ENCODE measurements at regions not wholly inside any gene's neighbourhood (a gene's known extent, or its start where the extent isn't known, plus 50 kb on each side); places are given as distances from the start of the nearest gene placed in this dataset.

- WGBS, 2 experiments (ENCODE audit: insufficient coverage in 2 of 2), result 80 to 97% methylated on average over 2 of the region's 2 CpGs
- no peak overlapping the region for H3K4me3 ChIP-seq (ENCODE audit: extremely low read depth, insufficient read depth, low read length, poor library complexity, severe bottlenecking)
- peaks cover 13% of the 10 kb centered on the region for H3K4me1 ChIP-seq (ENCODE audit: control insufficient read depth, insufficient read depth, low read length, poor library complexity, severe bottlenecking)
- H3K36me3 ChIP-seq (ENCODE audit: control insufficient read depth, insufficient read depth, low read length), result no peaks in the 10 kb centered on the region
- no peaks in the 10 kb centered on the region for H3K9me3 ChIP-seq (ENCODE audit: control insufficient read depth, low read length)
- H3K27ac ChIP-seq (ENCODE audit: low read depth, low read length, severe bottlenecking), result no peak overlapping the region
These were observed 158.2 kb downstream of the MACROH2A1 start for GRCh38 chr5:135240781-135241360.

GRCh38 chr5:135240283-135240633 lies 158.8 kb downstream of the MACROH2A1 start:
- 100% methylated on average over 1 of the region's 3 CpGs; no CpG with 5 or more reads in 1 of the 2 experiments for WGBS, 2 experiments (ENCODE audit: insufficient coverage in 2 of 2)

GRCh38 chr5:135239453-135240282 lies 159.4 kb downstream of the MACROH2A1 start:
- Histone ChIP-seq H3K27ac (ENCODE audit: low read depth, low read length, severe bottlenecking) (no peak overlapping the region), H3K4me3 (ENCODE audit: extremely low read depth, insufficient read depth, low read length, poor library complexity, severe bottlenecking) (no peak overlapping the region), H3K9me3 (ENCODE audit: control insufficient read depth, low read length) (no peaks in the 10 kb centered on the region), H3K36me3 (ENCODE audit: control insufficient read depth, insufficient read depth, low read length) (no peaks in the 10 kb centered on the region), H3K4me1 (ENCODE audit: control insufficient read depth, insufficient read depth, low read length, poor library complexity, severe bottlenecking) (peaks cover 6% of the 10 kb centered on the region)
- 84 to 90% methylated on average over 7 to 9 of the region's 11 CpGs for WGBS, 2 experiments (ENCODE audit: insufficient coverage in 2 of 2)

More at GRCh38 chr5:135240283-135240633, 158.8 kb downstream of the MACROH2A1 start:
- H3K4me1 ChIP-seq (ENCODE audit: control insufficient read depth, insufficient read depth, low read length, poor library complexity, severe bottlenecking), result peaks cover 6% of the 10 kb centered on the region
- H3K9me3 ChIP-seq (ENCODE audit: control insufficient read depth, low read length), result no peaks in the 10 kb centered on the region
- H3K36me3 ChIP-seq (ENCODE audit: control insufficient read depth, insufficient read depth, low read length), result no peaks in the 10 kb centered on the region
- no peak overlapping the region for H3K27ac ChIP-seq (ENCODE audit: low read depth, low read length, severe bottlenecking)
- H3K4me3 ChIP-seq (ENCODE audit: extremely low read depth, insufficient read depth, low read length, poor library complexity, severe bottlenecking), result no peak overlapping the region

- Histone ChIP-seq H3K4me3 (ENCODE audit: extremely low read depth, insufficient read depth, low read length, poor library complexity, severe bottlenecking) (no peak overlapping the region), H3K36me3 (ENCODE audit: control insufficient read depth, insufficient read depth, low read length) (no peaks in the 10 kb centered on the region), H3K9me3 (ENCODE audit: control insufficient read depth, low read length) (no peaks in the 10 kb centered on the region), H3K4me1 (ENCODE audit: control insufficient read depth, insufficient read depth, low read length, poor library complexity, severe bottlenecking) (peaks cover 6% of the 10 kb centered on the region), H3K27ac (ENCODE audit: low read depth, low read length, severe bottlenecking) (no peak overlapping the region)
- 87 to 89% methylated on average over 10 of the region's 11 CpGs for WGBS, 2 experiments (ENCODE audit: insufficient coverage in 2 of 2)
These were observed 160.2 kb downstream of the MACROH2A1 start for GRCh38 chr5:135238622-135239452.

GRCh38 chr5:135237748-135238103 lies 161.3 kb downstream of the MACROH2A1 start:
- Histone ChIP-seq H3K27ac (ENCODE audit: low read depth, low read length, severe bottlenecking) (no peak overlapping the region), H3K36me3 (ENCODE audit: control insufficient read depth, insufficient read depth, low read length) (no peaks in the 10 kb centered on the region), H3K4me3 (ENCODE audit: extremely low read depth, insufficient read depth, low read length, poor library complexity, severe bottlenecking) (no peak overlapping the region), H3K9me3 (ENCODE audit: control insufficient read depth, low read length) (no peaks in the 10 kb centered on the region), H3K4me1 (ENCODE audit: control insufficient read depth, insufficient read depth, low read length, poor library complexity, severe bottlenecking) (peaks cover 6% of the 10 kb centered on the region)
- WGBS, 2 experiments (ENCODE audit: insufficient coverage in 2 of 2), result 90 to 94% methylated on average over 9 of the region's 9 CpGs

GRCh38 chr5:135236908-135237747 lies 161.9 kb downstream of the MACROH2A1 start:
- no peaks in the 10 kb centered on the region for H3K36me3 ChIP-seq (ENCODE audit: control insufficient read depth, insufficient read depth, low read length)
- no peaks in the 10 kb centered on the region for H3K9me3 ChIP-seq (ENCODE audit: control insufficient read depth, low read length)
- no peak overlapping the region for H3K27ac ChIP-seq (ENCODE audit: low read depth, low read length, severe bottlenecking)
- 93 to 95% methylated on average over 3 to 7 of the region's 9 CpGs for WGBS, 2 experiments (ENCODE audit: insufficient coverage in 2 of 2)
- peaks cover 6% of the 10 kb centered on the region for H3K4me1 ChIP-seq (ENCODE audit: control insufficient read depth, insufficient read depth, low read length, poor library complexity, severe bottlenecking)
- H3K4me3 ChIP-seq (ENCODE audit: extremely low read depth, insufficient read depth, low read length, poor library complexity, severe bottlenecking), result no peak overlapping the region

GRCh38 chr5:135236228-135236907 lies 162.7 kb downstream of the MACROH2A1 start:
- Histone ChIP-seq H3K36me3 (ENCODE audit: control insufficient read depth, insufficient read depth, low read length) (no peaks in the 10 kb centered on the region), H3K4me1 (ENCODE audit: control insufficient read depth, insufficient read depth, low read length, poor library complexity, severe bottlenecking) (peaks cover 6% of the 10 kb centered on the region), H3K4me3 (ENCODE audit: extremely low read depth, insufficient read depth, low read length, poor library complexity, severe bottlenecking) (no peak overlapping the region), H3K9me3 (ENCODE audit: control insufficient read depth, low read length) (no peaks in the 10 kb centered on the region), H3K27ac (ENCODE audit: low read depth, low read length, severe bottlenecking) (no peak overlapping the region)
- WGBS, 2 experiments (ENCODE audit: insufficient coverage in 2 of 2), result 92 to 95% methylated on average over 6 to 7 of the region's 11 CpGs

- WGBS, 2 experiments (ENCODE audit: insufficient coverage in 2 of 2), result 89 to 94% methylated on average over 7 to 8 of the region's 9 CpGs
- H3K4me3 ChIP-seq (ENCODE audit: extremely low read depth, insufficient read depth, low read length, poor library complexity, severe bottlenecking), result no peak overlapping the region
These were observed 163.3 kb downstream of the MACROH2A1 start for GRCh38 chr5:135235551-135236227.

GRCh38 chr5:135234666-135235401 lies 164.2 kb downstream of the MACROH2A1 start:
- WGBS, 2 experiments (ENCODE audit: insufficient coverage in 2 of 2), result 93 to 100% methylated on average over 1 to 2 of the region's 9 CpGs
- Histone ChIP-seq H3K27ac (ENCODE audit: low read depth, low read length, severe bottlenecking) (no peak overlapping the region), H3K4me1 (ENCODE audit: control insufficient read depth, insufficient read depth, low read length, poor library complexity, severe bottlenecking) (peaks cover 12% of the 10 kb centered on the region), H3K4me3 (ENCODE audit: extremely low read depth, insufficient read depth, low read length, poor library complexity, severe bottlenecking) (no peak overlapping the region), H3K36me3 (ENCODE audit: control insufficient read depth, insufficient read depth, low read length) (no peaks in the 10 kb centered on the region), H3K9me3 (ENCODE audit: control insufficient read depth, low read length) (no peaks in the 10 kb centered on the region)

More at GRCh38 chr5:135235551-135236227, 163.3 kb downstream of the MACROH2A1 start:
- no peaks in the 10 kb centered on the region for H3K36me3 ChIP-seq (ENCODE audit: control insufficient read depth, insufficient read depth, low read length)
- no peaks in the 10 kb centered on the region for H3K9me3 ChIP-seq (ENCODE audit: control insufficient read depth, low read length)
- no peak overlapping the region for H3K27ac ChIP-seq (ENCODE audit: low read depth, low read length, severe bottlenecking)
- H3K4me1 ChIP-seq (ENCODE audit: control insufficient read depth, insufficient read depth, low read length, poor library complexity, severe bottlenecking), result peaks cover 6% of the 10 kb centered on the region
